Ishikawa (cell line): ENCODE measurements at regions not wholly inside any gene's neighbourhood (a gene's known extent, or its start where the extent isn't known, plus 50 kb on each side); places are given as distances from the start of the nearest gene placed in this dataset.

ENCODE experiments used
- CEBPB ChIP-seq: IDR thresholded peaks from 2 replicates; pipeline ENCODE4 v1.6.1; 2012
- CREB1 ChIP-seq: IDR thresholded peaks from 2 replicates; pipeline ENCODE4 v1.6.1; 2012; ENCODE audit warnings: low read depth
- EGR1 ChIP-seq: IDR thresholded peaks from 2 replicates; pipeline ENCODE4 v1.6.1; 2012
- EP300 ChIP-seq: IDR thresholded peaks from 2 replicates; pipeline ENCODE4 v1.6.1; 2012; ENCODE audit warnings: borderline replicate concordance
- FOXM1 ChIP-seq: IDR thresholded peaks from 2 replicates; pipeline ENCODE4 v1.6.1; 2012; ENCODE audit warnings: low read depth, borderline replicate concordance
- MAX ChIP-seq: IDR thresholded peaks from 2 replicates; pipeline ENCODE4 v1.6.1; 2012
- NFIC ChIP-seq: IDR thresholded peaks from 2 replicates; pipeline ENCODE4 v1.6.1; 2012
- RAD21 ChIP-seq: IDR thresholded peaks from 2 replicates; pipeline ENCODE4 v1.6.1; 2012; ENCODE audit warnings: low read depth
- TAF1 ChIP-seq: IDR thresholded peaks from 2 replicates; pipeline ENCODE4 v1.6.1; 2012; ENCODE audit warnings: low read depth, mild to moderate bottlenecking
- TCF12 ChIP-seq: IDR thresholded peaks from 2 replicates; pipeline ENCODE4 v1.6.1; 2012; ENCODE audit warnings: low read depth
- TEAD4 ChIP-seq: IDR thresholded peaks from 2 replicates; pipeline ENCODE4 v1.6.1; 2012
- YY1 ChIP-seq: IDR thresholded peaks from 2 replicates; pipeline ENCODE4 v1.6.1; 2012; ENCODE audit warnings: low read depth
- ZBTB7A ChIP-seq: IDR thresholded peaks from 2 replicates; pipeline ENCODE4 v1.6.1; 2012; ENCODE audit warnings: low read depth
- TF ChIP-seq, protein P1 (sequence below): IDR thresholded peaks from 2 replicates; pipeline ENCODE4 v1.6.1; 2012
- TF ChIP-seq, protein P2 (sequence below): IDR thresholded peaks from 2 replicates; pipeline ENCODE4 v1.6.1; 2012; ENCODE audit warnings: low read depth, mild to moderate bottlenecking

DNA sequence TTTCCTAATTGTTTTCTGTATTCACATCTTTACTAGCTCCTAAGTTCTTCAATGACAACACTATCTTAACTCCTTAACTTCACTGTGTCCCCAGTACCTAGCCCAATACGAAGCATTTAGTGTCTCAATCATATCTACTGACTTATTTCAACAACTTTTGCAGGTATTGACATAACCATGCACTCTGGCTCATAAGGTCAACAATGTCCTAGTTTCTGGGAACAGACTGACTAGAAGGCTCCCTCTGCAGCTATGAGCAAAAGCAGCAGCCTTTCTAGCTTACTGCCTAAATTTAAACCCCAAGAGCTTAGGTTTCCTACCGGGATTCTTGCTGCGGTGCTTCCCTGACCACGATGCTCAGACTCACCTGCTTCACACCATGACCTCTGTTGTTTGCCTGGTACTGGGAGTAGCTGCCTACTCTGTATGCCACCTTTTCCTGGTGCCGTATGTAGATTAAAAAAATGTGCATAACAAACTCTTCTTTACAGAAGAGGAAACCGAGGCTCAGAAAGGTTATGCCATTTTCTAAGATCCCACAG lies 767.7 kb downstream of the TUSC7 start:
- TF ChIP-seq, protein P1, sequence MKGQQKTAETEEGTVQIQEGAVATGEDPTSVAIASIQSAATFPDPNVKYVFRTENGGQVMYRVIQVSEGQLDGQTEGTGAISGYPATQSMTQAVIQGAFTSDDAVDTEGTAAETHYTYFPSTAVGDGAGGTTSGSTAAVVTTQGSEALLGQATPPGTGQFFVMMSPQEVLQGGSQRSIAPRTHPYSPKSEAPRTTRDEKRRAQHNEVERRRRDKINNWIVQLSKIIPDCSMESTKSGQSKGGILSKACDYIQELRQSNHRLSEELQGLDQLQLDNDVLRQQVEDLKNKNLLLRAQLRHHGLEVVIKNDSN = no peak
- TF ChIP-seq ZBTB7A (no peak), FOXM1 (no peak), TEAD4 (no peak), TCF12 (no peak), RAD21 (no peak), TAF1 (no peak), YY1 (no peak), EP300 (no peak), EGR1 (no peak), MAX (no peak), NFIC (no peak)
- TF ChIP-seq, protein P2, sequence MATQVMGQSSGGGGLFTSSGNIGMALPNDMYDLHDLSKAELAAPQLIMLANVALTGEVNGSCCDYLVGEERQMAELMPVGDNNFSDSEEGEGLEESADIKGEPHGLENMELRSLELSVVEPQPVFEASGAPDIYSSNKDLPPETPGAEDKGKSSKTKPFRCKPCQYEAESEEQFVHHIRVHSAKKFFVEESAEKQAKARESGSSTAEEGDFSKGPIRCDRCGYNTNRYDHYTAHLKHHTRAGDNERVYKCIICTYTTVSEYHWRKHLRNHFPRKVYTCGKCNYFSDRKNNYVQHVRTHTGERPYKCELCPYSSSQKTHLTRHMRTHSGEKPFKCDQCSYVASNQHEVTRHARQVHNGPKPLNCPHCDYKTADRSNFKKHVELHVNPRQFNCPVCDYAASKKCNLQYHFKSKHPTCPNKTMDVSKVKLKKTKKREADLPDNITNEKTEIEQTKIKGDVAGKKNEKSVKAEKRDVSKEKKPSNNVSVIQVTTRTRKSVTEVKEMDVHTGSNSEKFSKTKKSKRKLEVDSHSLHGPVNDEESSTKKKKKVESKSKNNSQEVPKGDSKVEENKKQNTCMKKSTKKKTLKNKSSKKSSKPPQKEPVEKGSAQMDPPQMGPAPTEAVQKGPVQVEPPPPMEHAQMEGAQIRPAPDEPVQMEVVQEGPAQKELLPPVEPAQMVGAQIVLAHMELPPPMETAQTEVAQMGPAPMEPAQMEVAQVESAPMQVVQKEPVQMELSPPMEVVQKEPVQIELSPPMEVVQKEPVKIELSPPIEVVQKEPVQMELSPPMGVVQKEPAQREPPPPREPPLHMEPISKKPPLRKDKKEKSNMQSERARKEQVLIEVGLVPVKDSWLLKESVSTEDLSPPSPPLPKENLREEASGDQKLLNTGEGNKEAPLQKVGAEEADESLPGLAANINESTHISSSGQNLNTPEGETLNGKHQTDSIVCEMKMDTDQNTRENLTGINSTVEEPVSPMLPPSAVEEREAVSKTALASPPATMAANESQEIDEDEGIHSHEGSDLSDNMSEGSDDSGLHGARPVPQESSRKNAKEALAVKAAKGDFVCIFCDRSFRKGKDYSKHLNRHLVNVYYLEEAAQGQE = no peak

- no peak for TF ChIP-seq FOXM1
- no peak for TF ChIP-seq RAD21
- no peak for TF ChIP-seq ZBTB7A
- no peak for TF ChIP-seq TCF12
- TF ChIP-seq YY1 = no peak
- TF ChIP-seq EP300 = no peak
- TF ChIP-seq EGR1 = no peak
- TF ChIP-seq TEAD4 = no peak
- TF ChIP-seq TAF1 = no peak
- no peak for TF ChIP-seq MAX
- TF ChIP-seq, protein P2 = no peak
- TF ChIP-seq, protein P1 = no peak
- no peak for TF ChIP-seq CEBPB
- no peak for TF ChIP-seq CREB1
Observed at GRCh38 chr3:117479095-117479494, 769.5 kb downstream of the TUSC7 start.

- no peak for TF ChIP-seq FOXM1
- TF ChIP-seq CREB1 = no peak
- no peak for TF ChIP-seq TAF1
- TF ChIP-seq, protein P1 = no peak
- TF ChIP-seq YY1 = no peak
- no peak for TF ChIP-seq NFIC
- TF ChIP-seq EGR1 = no peak
- TF ChIP-seq ZBTB7A = no peak
- TF ChIP-seq RAD21 = no peak
- TF ChIP-seq, protein P2 = no peak
- no peak for TF ChIP-seq TCF12
- no peak for TF ChIP-seq EP300
- TF ChIP-seq TEAD4 = no peak
- no peak for TF ChIP-seq MAX
Observed at GRCh38 chr3:117480525-117480924, 770.9 kb downstream of the TUSC7 start.
